ENCODE measurements at regions not wholly inside any gene's neighbourhood (a gene's known extent, or its start where the extent isn't known, plus 50 kb on each side); places are given as distances from the start of the nearest gene placed in this dataset.
"Not testable (repeated sequence)": the region's sequence is repeated elsewhere in the genome, so short reads cannot be mapped to it uniquely, and the experiment has no call there.

- DNase-seq: no peak
Measured at GRCh38 chrX:76509775-76510174, 82.3 kb downstream of the MAGEE1 start.

GRCh38 chrX:76517544-76517943 is 90.0 kb downstream of the MAGEE1 start:
- no peak for DNase-seq

- no peak for DNase-seq
Measured at GRCh38 chrX:76520273-76521054, 93.0 kb downstream of the MAGEE1 start.

- DNase-seq: not testable (repeated sequence)
Measured at GRCh38 chrX:76535675-76536074, 108.2 kb downstream of the MAGEE1 start.

- no peak for DNase-seq
Measured at GRCh38 chrX:76538860-76539259, 111.3 kb downstream of the MAGEE1 start.

GRCh38 chrX:76543381-76543780 is 115.9 kb downstream of the MAGEE1 start:
- not testable (repeated sequence) for DNase-seq

- DNase-seq: no peak
Measured at GRCh38 chrX:76550016-76550415, 122.5 kb downstream of the MAGEE1 start.

- no peak for DNase-seq
Measured at GRCh38 chrX:76555269-76555668, 127.8 kb downstream of the MAGEE1 start.

GRCh38 chrX:76555816-76556215 is 128.3 kb downstream of the MAGEE1 start:
- DNase-seq: peak in 1 of 2 donors; percentile 0

GRCh38 chrX:76564842-76565241 is 137.3 kb downstream of the MAGEE1 start:
- DNase-seq: not testable (repeated sequence)

GRCh38 chrX:76605390-76605789 is 177.9 kb downstream of the MAGEE1 start:
- DNase-seq: no peak

- DNase-seq: no peak
Measured at GRCh38 chrX:76617020-76617419, 189.5 kb downstream of the MAGEE1 start.

- no peak for DNase-seq
Measured at GRCh38 chrX:76643590-76643989, 216.1 kb downstream of the MAGEE1 start.

GRCh38 chrX:76651369-76651768 is 223.9 kb downstream of the MAGEE1 start:
- DNase-seq: not testable (repeated sequence)

GRCh38 chrX:76657499-76657898 is 230.0 kb downstream of the MAGEE1 start:
- no peak for DNase-seq

Measured in inflammatory macrophage treated with lipopolysaccharide for 1 hour (primary cell).